GM19351 (cell line): ENCODE measurements at regions not wholly inside any gene's neighbourhood (a gene's known extent, or its start where the extent isn't known, plus 50 kb on each side); places are given as distances from the start of the nearest gene placed in this dataset.

ENCODE experiments used
- ATAC-seq: cut with Tn5 transposase; IDR thresholded peaks from one replicate; pipeline ENCODE4 v1.9.1; 2021; ENCODE audit warnings: mild to moderate bottlenecking, moderate library complexity; ENCODE audit not compliant: unreplicated experiment

- ATAC-seq, result no peak
Measured at GRCh38 chr9:20125727-20126126, 336.9 kb upstream of the SLC24A2 start.

- ATAC-seq, result no peak
Measured at GRCh38 chr9:20119566-20119965, 330.7 kb upstream of the SLC24A2 start.

- no peak for ATAC-seq
Measured at GRCh38 chr9:20117986-20118385, 329.1 kb upstream of the SLC24A2 start.

- ATAC-seq, result no peak
Measured at GRCh38 chr9:20117482-20117881, 328.6 kb upstream of the SLC24A2 start.

- no peak for ATAC-seq
Measured at GRCh38 chr9:20114974-20115373, 326.1 kb upstream of the SLC24A2 start.

GRCh38 chr9:20112205-20112783 is 323.5 kb upstream of the SLC24A2 start:
- ATAC-seq, result no peak

- no peak for ATAC-seq
Measured at GRCh38 chr9:20111173-20111843, 322.5 kb upstream of the SLC24A2 start.

- ATAC-seq, result no peak
Measured at GRCh38 chr9:20095430-20096092, 306.7 kb upstream of the SLC24A2 start.

GRCh38 chr9:20092561-20092960 is 303.7 kb upstream of the SLC24A2 start:
- ATAC-seq, result no peak

- ATAC-seq, result no peak
Measured at GRCh38 chr9:20087481-20087880, 298.6 kb upstream of the SLC24A2 start.

GRCh38 chr9:20085842-20086241 is 297.0 kb upstream of the SLC24A2 start:
- no peak for ATAC-seq

GRCh38 chr9:20084125-20084524 is 295.3 kb upstream of the SLC24A2 start:
- ATAC-seq, result no peak

- ATAC-seq, result no peak
Measured at GRCh38 chr9:20083390-20083789, 294.6 kb upstream of the SLC24A2 start.

GRCh38 chr9:20082831-20083230 is 294.0 kb upstream of the SLC24A2 start:
- ATAC-seq, result no peak

GRCh38 chr9:20082406-20082805 is 293.6 kb upstream of the SLC24A2 start:
- no peak for ATAC-seq

GRCh38 chr9:20078246-20078645 is 289.4 kb upstream of the SLC24A2 start:
- no peak for ATAC-seq

GRCh38 chr9:20074291-20074690 is 285.5 kb upstream of the SLC24A2 start:
- ATAC-seq, result no peak

- ATAC-seq, result no peak
Measured at GRCh38 chr9:20070336-20070735, 281.5 kb upstream of the SLC24A2 start.

GRCh38 chr9:20065796-20066700 is 277.2 kb upstream of the SLC24A2 start:
- ATAC-seq, result no peak

GRCh38 chr9:20065046-20065445 is 276.2 kb upstream of the SLC24A2 start:
- ATAC-seq, result no peak

GRCh38 chr9:20054734-20055133 is 265.9 kb upstream of the SLC24A2 start:
- ATAC-seq, result no peak
